ENCODE measurements at regions not wholly inside any gene's neighbourhood (a gene's known extent, or its start where the extent isn't known, plus 50 kb on each side); places are given as distances from the start of the nearest gene placed in this dataset.

GRCh38 chr10:113456741-113457140 lies 96.1 kb upstream of the HABP2 start:
- no peak for TF ChIP-seq CTCF (conservative IDR thresholded peaks at IDR 0.05; ENCODE audit: low read depth, low read length)
- H3K4me3 ChIP-seq (ENCODE audit: low read depth, low read length) = no peak overlapping the region
- DNase-seq (ENCODE audit: low read depth) = no peak

GRCh38 chr10:113457408-113457807 lies 95.4 kb upstream of the HABP2 start:
- no peak for DNase-seq (ENCODE audit: low read depth)
- H3K4me3 ChIP-seq (ENCODE audit: low read depth, low read length) = no peak overlapping the region
- no peak for TF ChIP-seq CTCF (conservative IDR thresholded peaks at IDR 0.05; ENCODE audit: low read depth, low read length)

GRCh38 chr10:113458451-113458850 lies 94.4 kb upstream of the HABP2 start:
- H3K4me3 ChIP-seq (ENCODE audit: low read depth, low read length) = no peak overlapping the region
- TF ChIP-seq CTCF (conservative IDR thresholded peaks at IDR 0.05; ENCODE audit: low read depth, low read length) = no peak
- DNase-seq (ENCODE audit: low read depth) = no peak

- DNase-seq (ENCODE audit: low read depth) = no peak
- TF ChIP-seq CTCF (conservative IDR thresholded peaks at IDR 0.05; ENCODE audit: low read depth, low read length) = no peak
- H3K4me3 ChIP-seq (ENCODE audit: low read depth, low read length) = no peak overlapping the region
Measured at GRCh38 chr10:113458944-113459343, 93.9 kb upstream of the HABP2 start.

GRCh38 chr10:113459626-113460280 lies 93.1 kb upstream of the HABP2 start:
- TF ChIP-seq CTCF (conservative IDR thresholded peaks at IDR 0.05; ENCODE audit: low read depth, low read length) = no peak
- no peak for DNase-seq (ENCODE audit: low read depth)

GRCh38 chr10:113463083-113463482 lies 89.8 kb upstream of the HABP2 start:
- TF ChIP-seq CTCF (conservative IDR thresholded peaks at IDR 0.05; ENCODE audit: low read depth, low read length) = no peak
- no peak overlapping the region for H3K4me3 ChIP-seq (ENCODE audit: low read depth, low read length)
- DNase-seq (ENCODE audit: low read depth) = no peak

More at GRCh38 chr10:113459626-113460280, 93.1 kb upstream of the HABP2 start:
- no peak overlapping the region for H3K4me3 ChIP-seq (ENCODE audit: low read depth, low read length)

GRCh38 chr10:113463777-113464176 lies 89.1 kb upstream of the HABP2 start:
- TF ChIP-seq CTCF (conservative IDR thresholded peaks at IDR 0.05; ENCODE audit: low read depth, low read length) = no peak
- no peak overlapping the region for H3K4me3 ChIP-seq (ENCODE audit: low read depth, low read length)
- no peak for DNase-seq (ENCODE audit: low read depth)

Data from epithelial cell of proximal tubule (primary cell).